Endothelial cell of umbilical vein (primary cell): ENCODE measurements at regions not wholly inside any gene's neighbourhood (a gene's known extent, or its start where the extent isn't known, plus 50 kb on each side); places are given as distances from the start of the nearest gene placed in this dataset.
"Not testable (repeated sequence)": the region's sequence is repeated elsewhere in the genome, so short reads cannot be mapped to it uniquely, and the experiment has no call there.

Source experiments
- BruUV-seq: library from RNA; stranded (reverse); fragments of 400-500 nt; replicated peaks from 2 replicates; lab custom pipeline; 2021; lab: Mats Ljungman, UMichigan
- CTCF ChIA-PET: fragments of 300-600, 350-600 bp; sonication (Branson Sonifier 250); formaldehyde crosslinking; loops from one replicate; lab custom pipeline; 2021; ENCODE audit warnings: antibody characterized with exemption, inconsistent platforms; lab: Charles Lee
- POLR2A ChIA-PET: fragments of 300-600, 350-600 bp; sonication (Branson Sonifier 250); formaldehyde crosslinking; loops from one replicate; lab custom pipeline; 2021; ENCODE audit warnings: antibody characterized with exemption, inconsistent platforms; lab: Charles Lee
- DNase-seq: peaks from one replicate; pipeline ENCODE4 v3.0.0-alpha.2; 2011; ENCODE audit warnings: low read depth, low spot score
- FAIRE-seq: peaks from 2 replicates; lab custom pipeline; 2011; peaks lifted over from hg19 to GRCh38; lab: Jason Lieb, UNC
- H2AFZ ChIP-seq: 2 replicates; pipeline ENCODE4 v1.6.0; 2012; ENCODE audit warnings: low read depth, low read length, control low read depth, inconsistent platforms
- H3K27ac ChIP-seq: 2 replicates; pipeline ENCODE4 v1.5.1; 2011; ENCODE audit warnings: low read depth, mild to moderate bottlenecking, control low read depth, low read length, moderate library complexity; ENCODE audit not compliant: insufficient read depth
- H3K27me3 ChIP-seq, 2 experiments: 2 replicates each; pipeline versions ENCODE4 v1.6.0 to v1.6.1; 2011; ENCODE audit warnings: low read length in 2 of 2, mixed read lengths in 1 of 2; ENCODE audit not compliant: control insufficient read depth in 2 of 2, insufficient read depth in 2 of 2
- H3K36me3 ChIP-seq, 2 experiments: 2 replicates in 1 of 2; 3 replicates in 1 of 2; pipeline ENCODE4 v1.5.1; 2011; ENCODE audit warnings: low read length in 2 of 2, mild to moderate bottlenecking in 1 of 2, moderate library complexity in 1 of 2; ENCODE audit not compliant: control insufficient read depth in 2 of 2, insufficient read depth in 2 of 2; ENCODE audit errors: extremely low read depth in 1 of 2
- H3K4me1 ChIP-seq: 3 replicates; pipeline ENCODE4 v1.5.1; 2011; ENCODE audit warnings: mild to moderate bottlenecking, low read length; ENCODE audit not compliant: control insufficient read depth, insufficient read depth; ENCODE audit errors: extremely low read depth
- H3K4me2 ChIP-seq: 2 replicates; pipeline ENCODE4 v1.6.1; 2011; ENCODE audit warnings: low read length, control low read depth, mixed read lengths; ENCODE audit not compliant: insufficient read depth
- H3K4me3 ChIP-seq, 3 experiments: fragments of 200-600 bp in 1 of 3; sonication (generic), shearing (Covaris generic) in 1 of 3; replicated peaks in 1 of 3; 2 replicates each; pipeline ENCODE4 v1.5.1; 2011 to 2016; ENCODE audit warnings: control low read depth in 3 of 3, low read length in 3 of 3, mild to moderate bottlenecking in 2 of 3, inconsistent platforms in 1 of 3, low read depth in 1 of 3, moderate library complexity in 1 of 3; ENCODE audit not compliant: insufficient read depth in 1 of 3
- H3K79me2 ChIP-seq: 2 replicates; pipeline ENCODE4 v1.6.0; 2012; ENCODE audit warnings: low read length, inconsistent platforms; ENCODE audit not compliant: control insufficient read depth, insufficient read depth
- H3K9ac ChIP-seq: replicated peaks from 2 replicates; pipeline ENCODE3; 2011; ENCODE audit warnings: low read length, control low read depth; ENCODE audit not compliant: insufficient read depth; ENCODE audit errors: extremely low read depth
- H3K9me1 ChIP-seq: replicated peaks from 3 replicates; pipeline ENCODE4 v1.6.0; 2011; ENCODE audit warnings: mild to moderate bottlenecking, low read length; ENCODE audit not compliant: control insufficient read depth, insufficient read depth; ENCODE audit errors: extremely low read depth
- H3K9me3 ChIP-seq: replicated peaks from 2 replicates; pipeline ENCODE4 v1.5.1; 2012; ENCODE audit warnings: low read length, inconsistent platforms; ENCODE audit not compliant: control insufficient read depth, insufficient read depth
- H4K20me1 ChIP-seq: replicated peaks from 2 replicates; pipeline ENCODE3; 2011; ENCODE audit warnings: mild to moderate bottlenecking, low read length; ENCODE audit not compliant: control insufficient read depth, insufficient read depth; ENCODE audit errors: extremely low read depth
- CTCF ChIP-seq, 2 donors: IDR thresholded peaks; 1 replicate in 1 of 2; 2 replicates in 1 of 2; pipeline ENCODE4 v1.5.1; 2011; ENCODE audit warnings: low read length in 2 of 2, mild to moderate bottlenecking in 2 of 2, moderate library complexity in 2 of 2, control low read depth in 1 of 2, inconsistent platforms in 1 of 2, low read depth in 1 of 2; ENCODE audit not compliant: insufficient read depth in 1 of 2; ENCODE audit errors: extremely low read depth in 1 of 2
- EZH2 ChIP-seq: IDR thresholded peaks from 2 replicates; pipeline ENCODE4 v1.6.1; 2012; ENCODE audit warnings: borderline replicate concordance, low read depth, mild to moderate bottlenecking, moderate library complexity, low read length, inconsistent platforms; ENCODE audit not compliant: severe bottlenecking
- FOS ChIP-seq: IDR thresholded peaks from 2 replicates; pipeline ENCODE4 v1.6.1; 2011; ENCODE audit warnings: mild to moderate bottlenecking, low read length, moderate library complexity, borderline replicate concordance; ENCODE audit not compliant: insufficient read depth
- GATA2 ChIP-seq: IDR thresholded peaks from 2 replicates; pipeline ENCODE4 v1.7.0; 2011; ENCODE audit warnings: low read depth, mild to moderate bottlenecking, moderate library complexity, mixed read lengths, low read length; ENCODE audit not compliant: insufficient read length, insufficient read depth
- JUN ChIP-seq: IDR thresholded peaks from 2 replicates; pipeline ENCODE4 v1.6.1; 2011; ENCODE audit warnings: borderline replicate concordance, low read depth; ENCODE audit not compliant: insufficient read length, insufficient read depth
- MAX ChIP-seq: IDR thresholded peaks from 2 replicates; pipeline ENCODE4 v1.6.1; 2011; ENCODE audit not compliant: insufficient read depth, insufficient read length
- MYC ChIP-seq: IDR thresholded peaks from one replicate; pipeline ENCODE4 v1.6.1; 2011; ENCODE audit warnings: mild to moderate bottlenecking, low read depth, low read length
- POLR2A ChIP-seq: IDR thresholded peaks from 2 replicates; pipeline ENCODE4 v1.6.1; 2012; ENCODE audit warnings: low read depth, mild to moderate bottlenecking, control low read depth, low read length
- POLR2AphosphoS5 ChIP-seq: IDR thresholded peaks from 2 replicates; pipeline ENCODE4 v1.6.1; 2012; ENCODE audit warnings: low read depth, mild to moderate bottlenecking, control low read depth, low read length, moderate library complexity; ENCODE audit not compliant: insufficient read depth
- dilution Hi-C: fragments of 300-500 bp; cut with MboI; formaldehyde crosslinking; loops from one replicate; pipeline ENCODE4 v1.15.0; 2019; ENCODE audit warnings: low sequenced_read_pairs; ENCODE audit not compliant: extremely low pct_ligation_motif_present
- intact Hi-C: fragments of 100-400 bp; cut with micrococcal nuclease; formaldehyde crosslinking; loops from one replicate; pipeline ENCODE4 v1.10.0; 2022

- no peaks in the 10 kb centered on the region for H3K27me3 ChIP-seq
- POLR2A ChIA-PET, result interaction anchor here (0.6 kb wide), 1 partner anchor 46 kb away, joined by 6 read pairs; no protein-coding TSS in a partner anchor
Observed at GRCh38 chr10:21352886-21353285, 172.6 kb downstream of the SKIDA1 start.

GRCh38 chr10:21351594-21351993 lies 173.9 kb downstream of the SKIDA1 start:
- H3K9ac ChIP-seq, POLR2A ChIA-PET, H3K9me1 ChIP-seq, H3K36me3 ChIP-seq, H3K9me3 ChIP-seq, H3K27ac ChIP-seq, dilution Hi-C loops, DNase-seq, H2AFZ ChIP-seq, BruUV-seq, H4K20me1 ChIP-seq, H3K79me2 ChIP-seq, CTCF ChIA-PET, H3K4me1 ChIP-seq, H3K27me3 ChIP-seq, H3K4me3 ChIP-seq, H3K4me2 ChIP-seq, FAIRE-seq: not testable (repeated sequence)
- intact Hi-C loops, result loop anchor here (2.0 kb wide), 1 partner anchor 21 kb away; no protein-coding TSS in a partner anchor

More at GRCh38 chr10:21352886-21353285, 172.6 kb downstream of the SKIDA1 start:
- DNase-seq, result no peak
- Histone ChIP-seq H2AFZ (no peak overlapping the region), H3K27ac (no peak overlapping the region), H3K4me1 (peaks cover 8% of the 10 kb centered on the region), H3K9me1 (no peaks in the 10 kb centered on the region), H3K4me2 (no peak overlapping the region), H3K4me3 (no peak overlapping the region), H4K20me1 (no peaks in the 10 kb centered on the region), H3K9me3 (no peaks in the 10 kb centered on the region), H3K9ac (no peak overlapping the region), H3K79me2 (no peaks in the 10 kb centered on the region), H3K36me3 (no peaks in the 10 kb centered on the region)
- TF ChIP-seq FOS (no peak), MAX (no peak), EZH2 (no peak), POLR2A (no peak), POLR2AphosphoS5 (no peak), GATA2 (no peak), CTCF (IDR thresholded peaks at IDR 0.05; ENCODE audit: extremely low read depth in 1 of 2, insufficient read depth in 1 of 2, low read depth in 1 of 2, low read length in 2 of 2) (no peak), JUN (no peak), MYC (no peak)
- no peak for FAIRE-seq
- intact Hi-C loops (no loop called here), dilution Hi-C loops (no loop called here)
- no TSS peak for BruUV-seq
- CTCF ChIA-PET, result interaction anchor here (1.0 kb wide), 2 partner anchors 8 to 10 kb away, joined by 3 read pairs; no protein-coding TSS in a partner anchor
